ENCODE measurements at regions not wholly inside any gene's neighbourhood (a gene's known extent, or its start where the extent isn't known, plus 50 kb on each side); places are given as distances from the start of the nearest gene placed in this dataset.

DNA sequence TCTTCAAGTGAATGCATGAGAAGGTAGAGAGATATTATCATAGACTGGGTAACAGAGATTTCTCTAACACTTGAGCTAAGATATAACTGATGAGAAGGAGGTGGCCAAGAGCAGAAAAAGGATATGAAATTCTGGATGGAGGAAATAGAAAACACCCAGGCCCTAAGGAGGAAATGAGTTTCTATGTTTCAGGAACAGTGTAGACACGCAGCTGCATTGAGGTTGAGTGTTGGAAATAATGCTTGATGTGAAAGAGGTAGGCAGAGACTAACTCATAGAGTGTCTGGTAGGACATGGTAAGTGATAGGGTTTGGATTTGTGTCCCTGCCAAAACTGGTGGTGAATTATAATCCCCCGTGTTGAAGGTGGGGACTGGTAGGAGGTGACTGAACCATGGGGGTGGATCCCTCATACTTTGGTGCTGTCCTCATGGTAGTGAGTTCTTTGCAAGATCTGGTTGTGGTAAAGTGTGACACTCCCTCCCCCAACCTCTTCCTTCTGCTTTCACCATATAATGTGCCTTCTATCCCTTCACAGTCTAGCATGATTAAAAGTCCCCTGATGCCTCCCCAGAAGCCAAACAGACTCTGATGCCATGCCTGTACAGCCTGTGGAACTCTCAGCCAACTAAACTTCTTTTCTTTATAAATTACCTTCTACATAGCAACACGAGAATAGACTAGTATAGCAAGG, 787.3 kb downstream of the EDEM1 start:
- TF ChIP-seq, protein P1, sequence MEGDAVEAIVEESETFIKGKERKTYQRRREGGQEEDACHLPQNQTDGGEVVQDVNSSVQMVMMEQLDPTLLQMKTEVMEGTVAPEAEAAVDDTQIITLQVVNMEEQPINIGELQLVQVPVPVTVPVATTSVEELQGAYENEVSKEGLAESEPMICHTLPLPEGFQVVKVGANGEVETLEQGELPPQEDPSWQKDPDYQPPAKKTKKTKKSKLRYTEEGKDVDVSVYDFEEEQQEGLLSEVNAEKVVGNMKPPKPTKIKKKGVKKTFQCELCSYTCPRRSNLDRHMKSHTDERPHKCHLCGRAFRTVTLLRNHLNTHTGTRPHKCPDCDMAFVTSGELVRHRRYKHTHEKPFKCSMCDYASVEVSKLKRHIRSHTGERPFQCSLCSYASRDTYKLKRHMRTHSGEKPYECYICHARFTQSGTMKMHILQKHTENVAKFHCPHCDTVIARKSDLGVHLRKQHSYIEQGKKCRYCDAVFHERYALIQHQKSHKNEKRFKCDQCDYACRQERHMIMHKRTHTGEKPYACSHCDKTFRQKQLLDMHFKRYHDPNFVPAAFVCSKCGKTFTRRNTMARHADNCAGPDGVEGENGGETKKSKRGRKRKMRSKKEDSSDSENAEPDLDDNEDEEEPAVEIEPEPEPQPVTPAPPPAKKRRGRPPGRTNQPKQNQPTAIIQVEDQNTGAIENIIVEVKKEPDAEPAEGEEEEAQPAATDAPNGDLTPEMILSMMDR (conservative IDR thresholded peaks at IDR 0.05; ENCODE audit: low read length), result no peak
- no peak for TF ChIP-seq EZH2phosphoT487 (IDR thresholded peaks at IDR 0.05; ENCODE audit: borderline replicate concordance, low read depth, low read length)

All from OCI-LY7 (cell line).